KBM-7 (cell line): ENCODE measurements at regions not wholly inside any gene's neighbourhood (a gene's known extent, or its start where the extent isn't known, plus 50 kb on each side); places are given as distances from the start of the nearest gene placed in this dataset.
"Not testable (repeated sequence)": the region's sequence is repeated elsewhere in the genome, so short reads cannot be mapped to it uniquely, and the experiment has no call there.

Experiments
- DNase-seq: peaks from one replicate; pipeline ENCODE4 v3.0.0-alpha.2; 2015
- in situ Hi-C: fragments of 300-500 bp; cut with MboI; formaldehyde crosslinking; loops from 2 replicates; pipeline ENCODE4 v1.14.3; 2020; ENCODE audit warnings: low sequenced_read_pairs, low pct_unique_long_range_greater_than_20kb, mixed read lengths

- DNase-seq: no peak
- in situ Hi-C loops: no loop called here
These were observed 115.4 kb upstream of the MAP2 start for GRCh38 chr2:209308415-209308814.

GRCh38 chr2:209311948-209312347 lies 111.9 kb upstream of the MAP2 start:
- DNase-seq: no peak
- in situ Hi-C loops: no loop called here

GRCh38 chr2:209312450-209312849 lies 111.4 kb upstream of the MAP2 start:
- in situ Hi-C loops, DNase-seq: not testable (repeated sequence)

- DNase-seq: no peak
- in situ Hi-C loops: no loop called here
These were observed 109.2 kb upstream of the MAP2 start for GRCh38 chr2:209314653-209315052.

GRCh38 chr2:209316141-209316540 lies 107.7 kb upstream of the MAP2 start:
- in situ Hi-C loops: no loop called here
- DNase-seq: no peak

- in situ Hi-C loops: no loop called here
- no peak for DNase-seq
These were observed 102.8 kb upstream of the MAP2 start for GRCh38 chr2:209321076-209321475.

GRCh38 chr2:209321581-209321980 lies 102.3 kb upstream of the MAP2 start:
- in situ Hi-C loops: no loop called here
- DNase-seq: no peak

GRCh38 chr2:209322041-209322440 lies 101.8 kb upstream of the MAP2 start:
- DNase-seq: no peak
- in situ Hi-C loops: no loop called here

- DNase-seq: no peak
- in situ Hi-C loops: no loop called here
These were observed 100.8 kb upstream of the MAP2 start for GRCh38 chr2:209322905-209323512.

GRCh38 chr2:209323738-209324137 lies 100.1 kb upstream of the MAP2 start:
- no peak for DNase-seq
- in situ Hi-C loops: no loop called here

GRCh38 chr2:209324281-209324680 lies 99.6 kb upstream of the MAP2 start:
- in situ Hi-C loops: no loop called here
- DNase-seq: no peak

- peak; percentile 23 for DNase-seq
- in situ Hi-C loops: no loop called here
These were observed 92.5 kb upstream of the MAP2 start for GRCh38 chr2:209331291-209331844.

GRCh38 chr2:209334188-209335017 lies 89.4 kb upstream of the MAP2 start:
- DNase-seq: peak; percentile 46
- in situ Hi-C loops: no loop called here

- in situ Hi-C loops: no loop called here
- no peak for DNase-seq
These were observed 83.3 kb upstream of the MAP2 start for GRCh38 chr2:209340522-209340921.

GRCh38 chr2:209344349-209344748 lies 79.5 kb upstream of the MAP2 start:
- DNase-seq: no peak
- in situ Hi-C loops: no loop called here

GRCh38 chr2:209348433-209348832 lies 75.4 kb upstream of the MAP2 start:
- in situ Hi-C loops: no loop called here
- no peak for DNase-seq

- DNase-seq: no peak
- in situ Hi-C loops: no loop called here
These were observed 72.2 kb upstream of the MAP2 start for GRCh38 chr2:209351636-209352035.

- no peak for DNase-seq
- in situ Hi-C loops: no loop called here
These were observed 64.9 kb upstream of the MAP2 start for GRCh38 chr2:209358992-209359391.

- DNase-seq: no peak
- in situ Hi-C loops: no loop called here
These were observed 56.6 kb upstream of the MAP2 start for GRCh38 chr2:209367075-209367747.

GRCh38 chr2:209368406-209368805 lies 55.4 kb upstream of the MAP2 start:
- DNase-seq: no peak
- in situ Hi-C loops: no loop called here
